MM.1S (cell line): ENCODE measurements at regions not wholly inside any gene's neighbourhood (a gene's known extent, or its start where the extent isn't known, plus 50 kb on each side); places are given as distances from the start of the nearest gene placed in this dataset.

Experiments used
- DNase-seq: peaks from one replicate; pipeline ENCODE4 v3.0.0-alpha.2; 2015
- H2AFZ ChIP-seq: fragments of 300-600 bp; sonication (generic); 2 replicates; pipeline ENCODE4 v1.6.0; 2016; ENCODE audit warnings: antibody characterized with exemption, low read length
- H3F3A ChIP-seq: fragments of 300-600 bp; sonication (generic); 2 replicates; pipeline ENCODE4 v1.6.1; 2016; ENCODE audit warnings: mild to moderate bottlenecking, antibody characterized with exemption, low read length, moderate library complexity, mixed read lengths; ENCODE audit not compliant: insufficient read depth
- H3K27ac ChIP-seq: fragments of 300-600 bp; sonication (generic); 2 replicates; pipeline ENCODE4 v1.5.1; 2016; ENCODE audit warnings: mild to moderate bottlenecking, low read length
- H3K27me3 ChIP-seq: fragments of 300-600 bp; sonication (generic); replicated peaks from 2 replicates; pipeline ENCODE4 v1.6.0; 2016; ENCODE audit warnings: low read length; ENCODE audit not compliant: insufficient read depth
- H3K36me3 ChIP-seq: fragments of 300-600 bp; sonication (generic); replicated peaks from 2 replicates; pipeline ENCODE4 v1.6.1; 2016; ENCODE audit warnings: mild to moderate bottlenecking, low read length, mixed read lengths; ENCODE audit not compliant: insufficient read depth
- H3K4me1 ChIP-seq: fragments of 300-600 bp; sonication (generic); 2 replicates; pipeline ENCODE4 v1.6.1; 2016; ENCODE audit warnings: low read length, mixed read lengths
- H3K4me2 ChIP-seq: fragments of 300-600 bp; sonication (generic); 2 replicates; pipeline ENCODE4 v1.6.0; 2016; ENCODE audit warnings: low read depth, low read length
- H3K4me3 ChIP-seq: fragments of 300-600 bp; sonication (generic); 2 replicates; pipeline ENCODE4 v1.5.1; 2016; ENCODE audit warnings: low read length, mixed read lengths
- H3K79me2 ChIP-seq: fragments of 300-600 bp; sonication (generic); 2 replicates; pipeline ENCODE4 v1.6.1; 2016; ENCODE audit warnings: mixed run types, low read length, mixed read lengths
- H3K9ac ChIP-seq: fragments of 300-600 bp; sonication (generic); 2 replicates; pipeline ENCODE4 v1.6.1; 2016; ENCODE audit warnings: low read length, mixed read lengths
- H3K9me2 ChIP-seq: fragments of 300-600 bp; sonication (generic); replicated peaks from 2 replicates; pipeline ENCODE4 v1.6.1; 2016; ENCODE audit warnings: mild to moderate bottlenecking, low read length, mixed read lengths; ENCODE audit not compliant: insufficient read depth
- H3K9me3 ChIP-seq: fragments of 300-600 bp; sonication (generic); replicated peaks from 2 replicates; pipeline ENCODE4 v1.6.1; 2016; ENCODE audit warnings: mild to moderate bottlenecking, low read length, mixed read lengths; ENCODE audit not compliant: insufficient read depth
- H4K20me1 ChIP-seq: fragments of 300-600 bp; sonication (generic); 2 replicates; pipeline ENCODE4 v1.6.1; 2016; ENCODE audit warnings: mild to moderate bottlenecking, low read length, moderate library complexity, mixed read lengths; ENCODE audit not compliant: insufficient read depth
- EZH2 ChIP-seq: fragments of 300-600 bp; sonication (generic); optimal IDR thresholded peaks from 2 replicates; pipeline ENCODE3; 2017; ENCODE audit warnings: low read depth, mild to moderate bottlenecking, antibody characterized with exemption, low read length, mixed read lengths
- EZH2phosphoT487 ChIP-seq: fragments of 300-600 bp; sonication (generic); IDR thresholded peaks from 2 replicates; pipeline ENCODE4 v1.6.1; 2018; ENCODE audit warnings: antibody characterized with exemption, low read length
- TF ChIP-seq, protein P1 (sequence below): fragments of 300-600 bp; sonication (generic); IDR thresholded peaks from 2 replicates; pipeline ENCODE4 v1.5.1; 2016; ENCODE audit warnings: antibody characterized with exemption, low read length, mixed read lengths

DNA sequence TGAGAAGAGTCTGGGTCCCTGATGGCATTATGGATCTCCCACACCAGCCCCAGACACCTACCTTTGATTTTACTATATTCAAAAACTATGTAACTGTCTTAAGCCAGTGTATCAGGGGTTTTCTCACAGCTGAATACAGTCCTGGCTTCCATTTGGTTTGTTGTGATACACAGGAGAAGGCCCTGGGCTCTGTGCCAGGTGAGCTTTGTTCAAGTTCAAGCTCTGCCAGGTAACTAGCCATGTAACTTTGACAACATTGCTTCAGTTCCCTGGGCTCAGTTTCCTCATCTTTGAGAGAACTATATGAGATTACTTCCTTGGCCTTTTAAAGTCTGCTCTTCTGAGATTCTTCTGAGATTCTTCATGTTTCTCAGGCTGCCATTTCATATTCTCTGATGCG is 327.5 kb upstream of the TENM4 start:
- Histone ChIP-seq H3K27me3 (no peaks in the 10 kb centered on the region), H3K9me3 (no peaks in the 10 kb centered on the region), H3K9ac (no peak overlapping the region), H2AFZ (no peak overlapping the region), H3K4me2 (no peak overlapping the region), H3K27ac (no peak overlapping the region), H3K4me1 (peaks cover 5% of the 10 kb centered on the region; the same call in 1 of the 2 replicates), H3K79me2 (no peaks in the 10 kb centered on the region), H3K4me3 (no peak overlapping the region), H3K36me3 (no peaks in the 10 kb centered on the region), H3K9me2 (no peaks in the 10 kb centered on the region), H3F3A (no peaks in the 10 kb centered on the region), H4K20me1 (no peaks in the 10 kb centered on the region)
- DNase-seq, result no peak
- TF ChIP-seq, protein P1, sequence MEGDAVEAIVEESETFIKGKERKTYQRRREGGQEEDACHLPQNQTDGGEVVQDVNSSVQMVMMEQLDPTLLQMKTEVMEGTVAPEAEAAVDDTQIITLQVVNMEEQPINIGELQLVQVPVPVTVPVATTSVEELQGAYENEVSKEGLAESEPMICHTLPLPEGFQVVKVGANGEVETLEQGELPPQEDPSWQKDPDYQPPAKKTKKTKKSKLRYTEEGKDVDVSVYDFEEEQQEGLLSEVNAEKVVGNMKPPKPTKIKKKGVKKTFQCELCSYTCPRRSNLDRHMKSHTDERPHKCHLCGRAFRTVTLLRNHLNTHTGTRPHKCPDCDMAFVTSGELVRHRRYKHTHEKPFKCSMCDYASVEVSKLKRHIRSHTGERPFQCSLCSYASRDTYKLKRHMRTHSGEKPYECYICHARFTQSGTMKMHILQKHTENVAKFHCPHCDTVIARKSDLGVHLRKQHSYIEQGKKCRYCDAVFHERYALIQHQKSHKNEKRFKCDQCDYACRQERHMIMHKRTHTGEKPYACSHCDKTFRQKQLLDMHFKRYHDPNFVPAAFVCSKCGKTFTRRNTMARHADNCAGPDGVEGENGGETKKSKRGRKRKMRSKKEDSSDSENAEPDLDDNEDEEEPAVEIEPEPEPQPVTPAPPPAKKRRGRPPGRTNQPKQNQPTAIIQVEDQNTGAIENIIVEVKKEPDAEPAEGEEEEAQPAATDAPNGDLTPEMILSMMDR, result no peak
- TF ChIP-seq EZH2phosphoT487, result no peak
- no peak for TF ChIP-seq EZH2

DNA sequence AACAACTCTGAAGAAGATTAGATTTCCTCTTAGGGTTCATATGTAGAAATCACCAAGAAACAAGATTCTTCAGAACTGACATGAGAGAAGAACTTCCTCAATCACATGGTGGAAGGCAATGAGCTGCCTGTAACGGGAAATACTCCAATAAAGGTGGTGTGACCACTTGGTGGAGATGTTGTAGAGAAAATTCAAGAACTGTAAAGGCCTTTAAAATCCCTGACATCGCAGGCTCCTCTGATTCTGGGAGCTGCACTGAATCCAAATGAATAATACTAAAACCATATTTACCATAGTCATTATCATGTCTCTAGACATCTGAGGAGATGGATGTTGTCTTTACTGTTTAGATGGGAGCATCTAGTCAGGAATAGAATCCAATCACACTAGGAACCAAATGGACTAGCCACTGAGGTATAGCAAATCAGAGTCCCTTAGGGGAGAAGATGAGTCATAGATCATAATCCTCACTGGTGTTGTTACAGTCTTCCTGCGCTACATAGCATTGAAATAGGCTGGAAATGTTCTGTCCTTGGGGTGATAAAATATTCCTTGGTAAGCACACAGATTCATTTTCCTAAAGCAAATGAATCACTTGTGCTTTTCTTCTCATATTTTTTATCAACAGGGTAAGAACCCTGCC is 321.6 kb upstream of the TENM4 start:
- TF ChIP-seq EZH2, result no peak
- TF ChIP-seq EZH2phosphoT487, result no peak
- TF ChIP-seq, protein P1, result 0 out of 2 replicates have a peak, but pooled peaks have one; percentile 5
- no peaks in the 10 kb centered on the region for H4K20me1 ChIP-seq
- H3K36me3 ChIP-seq, result no peaks in the 10 kb centered on the region
- H3K9me3 ChIP-seq, result no peaks in the 10 kb centered on the region
- no peak overlapping the region for H3K4me3 ChIP-seq
- H3K79me2 ChIP-seq, result no peaks in the 10 kb centered on the region
- H3K4me1 ChIP-seq, result peaks cover 5% of the 10 kb centered on the region; the same call in 1 of the 2 replicates
- H3K9me2 ChIP-seq, result no peaks in the 10 kb centered on the region
- H3F3A ChIP-seq, result no peaks in the 10 kb centered on the region
- DNase-seq, result peak; percentile 19
- H3K4me2 ChIP-seq, result no peak overlapping the region
- H3K9ac ChIP-seq, result no peak overlapping the region
- H3K27ac ChIP-seq, result no peak overlapping the region
- no peaks in the 10 kb centered on the region for H3K27me3 ChIP-seq
- no peak overlapping the region for H2AFZ ChIP-seq

DNA sequence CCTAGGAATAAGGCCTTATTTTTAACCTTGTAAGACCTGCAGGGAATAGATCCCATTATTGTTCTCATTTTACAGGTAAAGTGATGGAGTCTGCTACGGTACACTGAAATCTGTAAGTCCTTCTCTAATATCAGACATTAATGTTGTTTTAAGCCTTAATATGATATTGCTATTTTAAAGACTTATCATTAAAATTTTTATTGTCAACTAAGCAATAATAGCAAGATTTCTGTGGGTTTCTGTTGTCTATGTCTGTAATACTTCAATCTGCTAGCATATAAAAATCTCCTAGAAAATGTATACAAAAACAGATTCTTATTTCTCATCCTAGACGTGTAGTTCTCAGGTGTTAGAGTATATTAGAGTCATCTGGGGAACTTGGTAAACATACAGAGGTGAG is 317.5 kb upstream of the TENM4 start:
- TF ChIP-seq EZH2, result no peak
- TF ChIP-seq EZH2phosphoT487, result no peak
- TF ChIP-seq, protein P1, result no peak
- no peaks in the 10 kb centered on the region for H4K20me1 ChIP-seq
- no peak overlapping the region for H3K4me2 ChIP-seq
- H3K4me3 ChIP-seq, result no peak overlapping the region
- no peaks in the 10 kb centered on the region for H3K27me3 ChIP-seq
- H3K9me3 ChIP-seq, result no peaks in the 10 kb centered on the region
- no peak overlapping the region for H2AFZ ChIP-seq
- no peaks in the 10 kb centered on the region for H3K36me3 ChIP-seq
- no peak overlapping the region for H3K27ac ChIP-seq
- H3K79me2 ChIP-seq, result no peaks in the 10 kb centered on the region
- no peaks in the 10 kb centered on the region for H3F3A ChIP-seq
- no peak for DNase-seq
- no peak overlapping the region for H3K9ac ChIP-seq
- no peaks in the 10 kb centered on the region for H3K9me2 ChIP-seq
- no peaks in the 10 kb centered on the region for H3K4me1 ChIP-seq
